Stimulated activated CD8-positive, alpha-beta memory T cell treated with anti-CD3 and anti-CD28 coated beads, Interleukin-12 subunit alpha, Interleukin-12 subunit beta, amount 100 ng/mL, for 4 hours (primary cell): ENCODE measurements at regions not wholly inside any gene's neighbourhood (a gene's known extent, or its start where the extent isn't known, plus 50 kb on each side); places are given as distances from the start of the nearest gene placed in this dataset.
"Not testable (repeated sequence)": the region's sequence is repeated elsewhere in the genome, so short reads cannot be mapped to it uniquely, and the experiment has no call there.

Experiments
- DNase-seq: peaks from one replicate; pipeline ENCODE4 v3.0.0-alpha.2; 2020; ENCODE audit warnings: low read depth

DNA sequence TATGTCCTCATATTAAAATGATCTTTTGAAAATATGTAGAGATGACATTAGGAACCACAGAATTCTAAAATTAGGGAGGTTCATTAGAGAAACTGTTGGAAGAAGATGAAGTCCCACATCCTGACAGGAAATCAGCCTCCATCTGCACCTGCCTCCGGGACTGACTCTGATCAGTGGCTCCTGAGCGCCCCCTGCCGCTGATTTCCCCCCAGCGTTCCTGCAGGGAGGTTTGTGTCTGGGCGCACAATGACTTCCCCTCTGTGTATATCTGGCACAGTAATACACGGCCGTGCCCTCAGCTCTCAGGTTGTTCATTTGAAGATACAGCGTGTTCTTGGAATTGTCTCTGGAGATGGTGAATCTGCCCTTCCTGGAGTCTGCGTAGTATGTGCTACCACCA lies 883.8 kb downstream of the TMEM121 start:
- DNase-seq: not testable (repeated sequence)

- DNase-seq: no peak
These were observed 888.1 kb downstream of the TMEM121 start for GRCh38 chr14:106414464-106414863.

GRCh38 chr14:106417224-106418049 lies 891.1 kb downstream of the TMEM121 start:
- peak; percentile 40 for DNase-seq

DNA sequence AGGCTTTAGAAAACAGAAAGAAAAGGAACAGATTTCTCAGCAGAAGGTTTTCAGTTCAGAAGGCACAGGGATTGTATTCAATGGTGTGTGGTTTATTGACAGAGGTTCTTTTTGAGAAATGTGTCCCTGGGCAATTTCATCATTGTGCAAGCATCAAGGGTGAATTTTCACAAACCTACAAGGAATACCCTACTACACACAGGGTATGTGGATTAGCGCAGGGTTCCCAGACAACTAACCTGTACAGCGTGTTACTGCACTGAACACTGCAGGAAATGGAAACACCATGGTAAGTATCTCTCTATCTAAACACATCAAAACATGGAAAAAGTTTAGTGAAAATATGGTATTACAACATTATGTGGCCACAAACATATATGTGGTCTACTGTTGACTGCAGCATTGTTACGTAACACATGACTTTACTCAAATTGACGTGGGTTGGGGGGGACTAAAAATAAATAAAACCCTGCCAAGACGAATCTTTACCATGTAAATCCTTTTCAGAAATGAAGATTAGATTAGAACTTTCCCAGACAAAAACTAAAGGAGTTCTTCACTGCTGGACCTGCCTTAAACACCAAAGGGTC lies 893.1 kb downstream of the TMEM121 start:
- DNase-seq: no peak

- peak; percentile 68 for DNase-seq
These were observed 895.1 kb downstream of the TMEM121 start for GRCh38 chr14:106421431-106422033.

DNA sequence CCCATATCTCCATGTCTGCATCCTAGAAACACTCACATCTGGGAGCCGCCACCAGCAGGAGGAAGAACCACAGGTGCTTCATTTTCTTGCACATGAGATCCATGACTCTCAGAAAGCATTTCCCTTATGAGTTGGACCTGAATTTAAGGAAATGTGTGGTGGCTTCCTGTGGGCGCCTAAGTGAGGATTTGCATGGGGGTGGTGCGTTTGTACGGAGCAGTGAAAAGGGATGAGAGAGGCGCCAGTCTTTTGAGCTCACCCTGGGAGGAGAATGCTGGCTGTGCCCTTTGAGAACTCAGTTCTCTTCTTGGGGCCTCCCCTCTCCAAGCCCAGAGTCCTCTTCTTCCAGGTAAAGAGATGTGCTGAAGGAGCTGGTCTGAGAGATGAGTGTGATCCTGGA lies 895.7 kb downstream of the TMEM121 start:
- no peak for DNase-seq

DNA sequence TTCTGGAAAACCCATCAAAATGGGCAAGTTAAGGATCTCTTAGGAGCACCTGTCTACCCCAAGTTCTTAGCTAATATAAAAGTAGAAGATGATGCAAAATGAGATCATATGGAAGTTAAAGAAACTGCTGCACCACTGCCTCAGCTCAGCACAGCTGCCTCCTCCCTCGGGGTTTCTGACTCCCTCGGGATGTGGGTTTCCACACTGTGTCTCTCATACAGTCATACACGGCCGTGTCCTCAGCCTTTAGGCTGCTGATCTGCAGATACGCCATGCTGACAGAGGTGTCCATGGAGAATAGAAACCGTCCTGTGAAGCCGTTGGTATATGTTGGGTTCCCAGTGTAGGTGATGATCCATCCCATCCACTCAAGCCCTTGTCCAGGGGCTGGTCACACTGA lies 898.8 kb downstream of the TMEM121 start:
- DNase-seq: not testable (repeated sequence)

DNA sequence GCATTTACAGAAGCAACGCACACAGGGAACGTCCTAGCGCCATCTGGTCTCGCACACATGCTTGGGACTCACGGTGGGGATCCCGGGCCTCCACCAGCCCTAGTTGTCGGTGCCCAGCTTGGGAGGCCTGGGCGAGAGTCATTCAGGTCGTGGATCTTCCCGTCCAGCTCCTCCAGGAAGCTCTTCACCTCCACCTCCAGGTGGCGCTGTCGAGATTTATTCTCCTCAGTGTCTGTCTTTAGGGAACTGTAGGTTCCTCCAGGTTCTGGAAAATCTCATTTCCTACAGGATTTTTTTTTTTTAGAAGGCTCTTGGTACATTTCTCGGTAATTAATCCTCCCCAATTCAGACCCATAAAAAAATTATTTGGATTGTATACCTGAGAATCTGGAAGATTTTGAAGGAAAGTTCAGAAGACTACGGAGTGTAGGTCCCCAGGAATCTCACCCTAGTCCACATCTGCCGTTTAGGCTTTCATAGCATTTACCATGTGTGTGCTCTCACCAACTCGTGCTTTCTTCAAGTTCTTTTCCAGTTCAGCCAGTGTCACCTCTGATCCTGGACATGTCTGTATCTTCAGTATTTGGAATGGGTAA lies 910.0 kb downstream of the TMEM121 start:
- DNase-seq: peak; percentile 33

DNA sequence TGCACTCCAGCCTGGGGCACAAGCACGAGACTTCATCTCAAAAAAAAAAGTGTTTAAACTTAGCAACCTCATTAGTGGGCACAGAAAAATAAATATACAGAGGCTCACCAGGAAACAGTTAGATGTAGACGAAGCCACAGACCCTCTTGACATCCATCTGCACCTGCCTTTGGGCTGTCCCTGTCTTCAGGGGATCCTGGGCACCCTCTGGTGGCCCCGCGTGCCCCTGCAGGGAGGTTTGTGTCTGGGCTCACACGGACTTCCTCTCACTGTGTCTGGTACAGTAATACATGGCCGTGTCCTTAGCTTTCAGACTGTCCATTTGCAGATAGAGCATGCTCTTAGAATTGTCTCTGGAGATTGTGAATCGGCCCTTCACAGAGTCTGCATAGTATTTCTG lies 916.5 kb downstream of the TMEM121 start:
- DNase-seq: peak; percentile 13

DNA sequence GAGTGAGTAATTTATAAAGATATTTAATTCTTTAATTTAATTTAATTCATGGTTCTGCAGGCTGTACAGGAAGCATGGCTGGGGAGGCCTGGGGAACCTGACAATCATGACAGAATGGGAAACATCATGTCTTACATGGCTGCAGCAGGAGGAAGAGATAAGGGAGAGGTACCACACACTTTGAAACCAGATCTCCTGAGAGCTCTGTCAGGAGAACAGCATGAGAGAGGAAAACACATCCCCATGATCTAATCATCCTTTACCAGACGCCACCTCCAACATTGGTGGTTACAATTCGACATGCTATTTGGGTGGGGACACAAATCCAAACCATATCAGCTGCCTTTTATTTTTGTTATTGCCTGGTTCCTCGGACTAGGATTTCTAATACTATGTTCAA lies 928.6 kb downstream of the TMEM121 start:
- no peak for DNase-seq

DNA sequence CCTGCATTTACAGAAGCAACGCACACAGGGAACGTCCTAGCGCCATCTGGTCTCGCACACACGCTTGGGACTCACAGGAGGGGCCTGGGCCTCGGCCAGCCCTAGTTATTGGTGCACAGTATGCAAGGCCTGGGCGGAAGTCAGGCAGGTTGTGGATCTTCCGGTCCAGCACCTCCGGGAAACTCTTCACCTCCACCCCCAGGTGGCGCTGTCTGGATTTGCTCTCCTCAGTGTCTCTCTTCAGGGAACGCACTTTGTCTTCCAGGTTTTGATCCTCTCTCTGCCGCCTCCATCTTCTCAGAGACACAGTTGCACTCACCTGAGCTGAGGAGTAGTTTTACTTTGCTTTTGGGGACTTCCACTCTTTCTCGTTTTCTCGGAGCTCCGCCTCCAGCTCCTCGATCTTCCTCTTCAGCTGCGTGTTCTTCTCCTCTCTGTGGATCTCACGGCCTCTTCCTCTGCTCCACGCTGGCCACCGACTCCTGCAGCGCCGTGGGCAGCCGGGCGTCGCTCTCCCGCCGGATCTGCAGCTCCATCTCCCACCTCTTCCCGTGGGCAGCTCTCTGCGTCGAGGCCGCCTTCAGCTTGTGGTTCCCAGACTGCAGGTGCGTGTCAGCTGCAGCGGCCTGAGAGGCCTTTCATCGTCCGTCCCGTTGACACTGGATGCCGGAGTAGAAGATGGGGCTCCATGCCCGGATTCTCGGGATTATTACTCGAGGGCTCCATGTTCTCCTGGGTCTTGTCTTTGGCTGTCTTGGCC lies 933.8 kb downstream of the TMEM121 start:
- peak; percentile 24 for DNase-seq

- DNase-seq: no peak
These were observed 934.5 kb downstream of the TMEM121 start for GRCh38 chr14:106460916-106461315.

- not testable (repeated sequence) for DNase-seq
These were observed 940.1 kb downstream of the TMEM121 start for GRCh38 chr14:106466483-106466882.

GRCh38 chr14:106468869-106469268 lies 942.5 kb downstream of the TMEM121 start:
- DNase-seq: not testable (repeated sequence)

GRCh38 chr14:106470028-106470427 lies 943.6 kb downstream of the TMEM121 start:
- DNase-seq: not testable (repeated sequence)

DNA sequence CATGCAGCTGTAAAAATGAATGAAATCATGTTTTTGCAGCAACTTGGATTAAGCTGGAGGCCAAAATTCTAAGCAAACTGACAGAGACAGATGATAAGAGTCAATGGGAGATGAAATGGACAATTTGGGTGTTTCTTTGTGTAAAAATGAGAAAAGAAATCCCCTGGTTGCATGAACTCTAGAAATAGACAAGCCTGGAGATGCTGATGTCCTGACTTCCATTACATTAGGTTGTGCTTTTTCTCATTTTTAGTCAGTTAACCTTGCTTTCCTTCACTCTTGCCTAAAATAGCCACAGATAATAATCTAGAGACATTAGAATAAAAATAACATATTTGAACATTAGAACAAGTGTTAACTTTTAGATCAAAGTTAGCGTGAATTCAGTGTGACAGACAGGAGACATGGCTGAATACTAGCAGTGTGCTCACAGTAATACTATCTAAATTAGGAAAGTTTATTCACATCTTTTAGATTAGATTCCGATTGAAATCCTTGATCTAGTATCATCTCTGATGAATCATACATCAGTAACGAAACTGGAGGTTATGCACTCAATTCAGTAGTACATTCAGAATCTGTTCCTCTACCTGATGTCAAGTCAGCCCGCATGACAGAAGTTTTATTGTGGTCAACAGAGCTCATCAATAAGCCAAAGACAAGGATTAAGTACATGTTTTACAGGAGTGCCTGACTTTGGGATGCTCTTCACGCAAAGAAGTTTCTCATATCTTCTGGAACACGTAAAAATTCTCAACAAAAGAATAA lies 948.1 kb downstream of the TMEM121 start:
- not testable (repeated sequence) for DNase-seq

DNA sequence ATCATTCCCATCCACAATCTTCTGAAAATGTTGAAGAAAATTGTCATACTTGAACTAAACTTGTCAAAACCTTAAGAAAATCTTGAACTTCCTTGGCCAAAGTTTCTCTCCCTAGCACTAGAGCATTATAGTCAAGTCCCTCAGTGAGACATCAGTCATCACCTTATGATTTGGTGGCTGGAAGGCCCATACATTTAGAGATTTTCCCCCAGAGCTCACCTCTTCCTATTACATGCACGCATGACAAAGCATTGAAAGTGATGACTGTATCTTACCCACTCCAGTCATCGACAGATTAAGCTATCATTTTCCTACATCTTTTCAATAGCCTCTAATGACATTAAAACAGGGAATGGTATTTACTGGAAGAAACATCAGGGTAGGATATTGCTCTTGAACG lies 948.8 kb downstream of the TMEM121 start:
- DNase-seq: not testable (repeated sequence)

DNA sequence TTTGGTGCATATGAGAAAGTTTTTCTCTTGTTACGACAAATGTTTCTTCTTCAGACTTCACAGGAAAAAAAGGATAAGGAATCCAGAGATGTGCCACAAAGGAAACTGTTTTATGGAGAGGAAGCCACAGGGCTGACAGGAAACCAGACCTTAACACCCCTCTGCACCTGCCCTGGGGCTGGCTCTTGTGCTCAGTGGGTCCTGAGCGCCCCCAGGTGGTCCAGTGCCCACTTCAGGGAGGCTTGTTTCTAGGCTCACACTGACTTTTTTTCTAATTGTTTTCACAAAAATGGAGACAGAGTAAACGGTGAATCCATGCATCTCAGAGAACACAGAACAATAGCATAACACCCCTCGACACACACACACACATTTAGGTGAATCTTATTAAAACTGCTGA lies 951.2 kb downstream of the TMEM121 start:
- DNase-seq: not testable (repeated sequence)

DNA sequence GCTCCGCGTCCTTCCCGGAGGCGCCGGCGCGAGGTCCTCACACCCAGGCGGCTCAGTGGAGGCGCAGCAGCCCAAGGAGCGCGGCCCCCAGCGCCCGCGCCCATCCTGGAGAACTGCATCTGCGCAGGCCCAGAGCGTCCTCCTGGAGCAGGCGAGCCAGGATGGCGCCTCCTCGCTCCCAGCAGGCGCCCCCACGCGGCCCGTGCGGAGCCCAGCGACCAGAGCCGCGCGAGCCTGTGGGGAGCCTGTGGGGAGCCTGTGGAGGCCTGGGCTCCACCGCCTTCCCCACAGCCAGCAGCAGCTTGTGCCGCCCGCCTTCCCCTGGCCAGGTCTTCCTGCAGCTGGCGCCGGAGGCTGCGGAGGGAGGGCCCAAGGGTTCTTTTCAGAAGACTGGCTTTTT lies 953.9 kb downstream of the TMEM121 start:
- not testable (repeated sequence) for DNase-seq

DNA sequence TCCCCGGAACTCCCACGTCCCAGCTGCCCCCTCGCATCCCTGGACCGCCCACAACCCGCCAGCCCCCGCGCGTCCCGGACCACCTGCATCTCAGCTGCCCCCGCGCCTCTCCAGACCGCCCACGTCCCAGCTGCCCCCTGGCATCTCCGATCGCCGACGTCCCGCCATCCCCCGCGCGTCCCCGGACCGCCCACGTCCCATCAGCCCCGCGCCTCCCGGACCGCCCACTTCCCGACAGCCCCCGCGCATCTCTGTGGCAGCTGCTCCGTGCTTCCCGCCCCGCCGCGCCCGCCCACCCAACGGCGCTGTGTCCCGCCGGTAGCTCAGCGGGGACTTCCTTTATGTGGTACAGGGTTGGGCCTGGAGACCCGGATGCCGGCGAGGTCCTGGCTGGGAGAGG lies 955.8 kb downstream of the TMEM121 start:
- not testable (repeated sequence) for DNase-seq

DNA sequence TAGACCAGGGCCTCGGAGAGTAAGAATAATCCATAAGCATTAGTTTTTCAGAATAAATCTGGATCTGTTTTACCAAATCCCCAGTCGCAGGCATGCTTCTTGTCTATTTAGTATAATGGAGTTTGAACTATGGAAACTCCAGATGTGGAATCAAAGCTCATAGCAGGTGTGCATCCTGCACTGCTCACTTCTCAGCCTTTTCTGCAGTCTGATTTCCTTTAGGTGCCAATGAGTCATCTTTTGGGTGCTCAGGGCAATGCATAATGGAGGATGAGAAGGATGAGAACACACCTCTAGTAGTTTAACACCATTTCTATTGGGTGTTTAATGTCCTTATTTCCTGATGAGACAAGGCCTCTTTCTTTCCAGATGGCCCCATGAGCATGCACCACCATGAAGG lies 961.2 kb downstream of the TMEM121 start:
- no peak for DNase-seq
